NT2/D1 (cell line): ENCODE measurements at regions not wholly inside any gene's neighbourhood (a gene's known extent, or its start where the extent isn't known, plus 50 kb on each side); places are given as distances from the start of the nearest gene placed in this dataset.

Source experiments
- SUZ12 ChIP-seq: IDR thresholded peaks from 2 replicates; pipeline ENCODE4 v1.6.1; 2011; ENCODE audit not compliant: insufficient read length, insufficient read depth; ENCODE audit errors: extremely low read depth
- YY1 ChIP-seq: IDR thresholded peaks from 2 replicates; pipeline ENCODE4 v1.6.1; 2011; ENCODE audit not compliant: insufficient read length, insufficient read depth
- ZNF274 ChIP-seq: IDR thresholded peaks from 2 replicates; pipeline ENCODE4 v1.6.1; 2011; ENCODE audit warnings: mild to moderate bottlenecking, low read depth, low read length

GRCh38 chr6:77332915-77333623 is 130.2 kb downstream of the HTR1B start:
- no peak for TF ChIP-seq YY1
- TF ChIP-seq ZNF274: no peak
- TF ChIP-seq SUZ12: no peak
